IMR-90 (cell line): ENCODE measurements at regions not wholly inside any gene's neighbourhood (a gene's known extent, or its start where the extent isn't known, plus 50 kb on each side); places are given as distances from the start of the nearest gene placed in this dataset.

Source experiments
- CEBPB ChIP-seq: IDR thresholded peaks from 2 replicates; pipeline ENCODE4 v1.6.1; 2012; ENCODE audit warnings: low read depth, low read length, improper control_type of control experiment
- CTCF ChIP-seq: conservative IDR thresholded peaks from 2 replicates; pipeline ENCODE4 v1.5.1; 2012; ENCODE audit warnings: mild to moderate bottlenecking, low read depth, low read length, improper control_type of control experiment
- ELK1 ChIP-seq: fragments of 150-350 bp; IDR thresholded peaks from 2 replicates; pipeline ENCODE4 v1.6.1; 2016; ENCODE audit warnings: low read depth, mild to moderate bottlenecking, low read length, moderate library complexity, borderline replicate concordance
- MAFK ChIP-seq: IDR thresholded peaks from 2 replicates; pipeline ENCODE4 v1.6.1; 2012; ENCODE audit warnings: low read depth, low read length, improper control_type of control experiment
- MAZ ChIP-seq: IDR thresholded peaks from 2 replicates; pipeline ENCODE4 v1.6.1; 2012; ENCODE audit warnings: low read depth, mild to moderate bottlenecking, low read length, improper control_type of control experiment, moderate library complexity, borderline replicate concordance
- MXI1 ChIP-seq: IDR thresholded peaks from 2 replicates; pipeline ENCODE4 v1.6.1; 2012; ENCODE audit warnings: low read depth, mild to moderate bottlenecking, low read length, moderate library complexity, borderline replicate concordance
- POLR2A ChIP-seq: IDR thresholded peaks from 2 replicates; pipeline ENCODE4 v1.6.1; 2012; ENCODE audit warnings: mild to moderate bottlenecking, low read depth, low read length
- RAD21 ChIP-seq: IDR thresholded peaks from 2 replicates; pipeline ENCODE4 v1.6.1; 2012; ENCODE audit warnings: low read length, improper control_type of control experiment
- RCOR1 ChIP-seq: IDR thresholded peaks from 2 replicates; pipeline ENCODE4 v1.6.1; 2012; ENCODE audit warnings: mild to moderate bottlenecking, low read length, improper control_type of control experiment; ENCODE audit not compliant: insufficient replicate concordance

- TF ChIP-seq CTCF (no peak), ELK1 (no peak), CEBPB (no peak), MXI1 (no peak), POLR2A (no peak), MAFK (no peak), MAZ (no peak), RCOR1 (no peak), RAD21 (no peak)
These were observed 262.3 kb upstream of the MSX2 start for GRCh38 chr5:174462129-174462528.
